ENCODE measurements at regions not wholly inside any gene's neighbourhood (a gene's known extent, or its start where the extent isn't known, plus 50 kb on each side); places are given as distances from the start of the nearest gene placed in this dataset.

DNA sequence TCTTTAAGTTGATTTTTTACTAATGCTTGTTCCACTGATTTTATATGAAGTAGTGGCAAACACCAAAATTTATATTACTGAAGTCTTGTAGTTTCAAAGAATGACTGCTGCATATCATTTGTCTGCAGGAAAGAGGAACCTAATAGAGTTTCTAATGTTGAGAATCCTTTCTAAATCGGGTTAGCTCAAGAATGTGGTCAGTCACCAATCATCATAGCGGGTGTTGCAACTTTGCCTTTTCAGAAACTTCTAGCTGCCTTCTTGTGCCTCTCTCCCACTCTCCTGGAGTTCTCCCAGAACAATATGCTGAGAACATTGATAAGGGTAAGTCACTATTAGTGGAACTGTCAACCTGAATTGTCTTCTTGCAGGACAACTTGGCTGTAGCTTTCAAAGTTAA is 524.8 kb upstream of the SORCS1 start:
- Mint-ChIP-seq H3K27ac (ENCODE audit: unreplicated experiment) (no peak overlapping the region), H3K27me3 (ENCODE audit: low read depth) (no peaks in the 10 kb centered on the region)

GRCh38 chr10:107687701-107688100 is 523.2 kb upstream of the SORCS1 start:
- H3K4me3 Mint-ChIP-seq = no peak overlapping the region
- TF ChIP-seq, protein P1, sequence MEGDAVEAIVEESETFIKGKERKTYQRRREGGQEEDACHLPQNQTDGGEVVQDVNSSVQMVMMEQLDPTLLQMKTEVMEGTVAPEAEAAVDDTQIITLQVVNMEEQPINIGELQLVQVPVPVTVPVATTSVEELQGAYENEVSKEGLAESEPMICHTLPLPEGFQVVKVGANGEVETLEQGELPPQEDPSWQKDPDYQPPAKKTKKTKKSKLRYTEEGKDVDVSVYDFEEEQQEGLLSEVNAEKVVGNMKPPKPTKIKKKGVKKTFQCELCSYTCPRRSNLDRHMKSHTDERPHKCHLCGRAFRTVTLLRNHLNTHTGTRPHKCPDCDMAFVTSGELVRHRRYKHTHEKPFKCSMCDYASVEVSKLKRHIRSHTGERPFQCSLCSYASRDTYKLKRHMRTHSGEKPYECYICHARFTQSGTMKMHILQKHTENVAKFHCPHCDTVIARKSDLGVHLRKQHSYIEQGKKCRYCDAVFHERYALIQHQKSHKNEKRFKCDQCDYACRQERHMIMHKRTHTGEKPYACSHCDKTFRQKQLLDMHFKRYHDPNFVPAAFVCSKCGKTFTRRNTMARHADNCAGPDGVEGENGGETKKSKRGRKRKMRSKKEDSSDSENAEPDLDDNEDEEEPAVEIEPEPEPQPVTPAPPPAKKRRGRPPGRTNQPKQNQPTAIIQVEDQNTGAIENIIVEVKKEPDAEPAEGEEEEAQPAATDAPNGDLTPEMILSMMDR (conservative IDR thresholded peaks at IDR 0.05) = no peak
- no peak for DNase-seq (ENCODE audit: low read depth, low spot score)
- no peaks in the 10 kb centered on the region for H3K4me1 Mint-ChIP-seq
- H3K27ac Mint-ChIP-seq (ENCODE audit: unreplicated experiment) = no peak overlapping the region
- H3K9me3 Mint-ChIP-seq = no peaks in the 10 kb centered on the region
- H3K27me3 Mint-ChIP-seq (ENCODE audit: low read depth) = no peaks in the 10 kb centered on the region
- H3K36me3 Mint-ChIP-seq (ENCODE audit: low read depth) = no peaks in the 10 kb centered on the region

More for the DNA sequence above, 524.8 kb upstream of the SORCS1 start:
- TF ChIP-seq, protein P1 (conservative IDR thresholded peaks at IDR 0.05) = no peak
- H3K9me3 Mint-ChIP-seq = no peaks in the 10 kb centered on the region
- H3K4me1 Mint-ChIP-seq = peaks cover 5% of the 10 kb centered on the region
- DNase-seq (ENCODE audit: low read depth, low spot score) = no peak
- H3K4me3 Mint-ChIP-seq = no peak overlapping the region
- no peaks in the 10 kb centered on the region for H3K36me3 Mint-ChIP-seq (ENCODE audit: low read depth)

- Mint-ChIP-seq H3K27me3 (ENCODE audit: low read depth) (no peaks in the 10 kb centered on the region), H3K9me3 (no peaks in the 10 kb centered on the region), H3K4me1 (no peaks in the 10 kb centered on the region), H3K27ac (ENCODE audit: unreplicated experiment) (no peak overlapping the region), H3K36me3 (ENCODE audit: low read depth) (no peaks in the 10 kb centered on the region), H3K4me3 (no peak overlapping the region)
- TF ChIP-seq, protein P1 (conservative IDR thresholded peaks at IDR 0.05) = no peak
- DNase-seq (ENCODE audit: low read depth, low spot score) = no peak
These were observed 521.6 kb upstream of the SORCS1 start for GRCh38 chr10:107686095-107686494.

DNA sequence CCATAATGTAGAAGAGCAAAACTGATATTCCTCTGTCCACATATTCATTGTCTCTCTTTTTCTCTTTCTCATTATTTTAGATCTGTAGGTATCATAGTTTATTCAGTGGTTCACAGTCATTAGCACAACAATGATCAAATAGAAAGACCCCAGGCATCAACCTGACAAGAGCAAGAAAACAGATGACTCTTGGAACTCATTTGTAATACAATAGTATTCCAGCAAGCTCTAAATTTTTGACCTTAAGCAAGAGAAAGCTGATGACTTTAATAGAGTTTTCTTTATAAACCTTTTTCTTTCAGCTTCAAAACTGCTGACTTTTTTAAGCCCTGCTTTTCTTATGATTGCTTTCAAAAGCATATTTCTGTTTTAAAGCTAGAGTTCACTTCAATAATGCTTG is 507.5 kb upstream of the SORCS1 start:
- peaks cover 18% of the 10 kb centered on the region for H3K4me1 Mint-ChIP-seq
- H3K36me3 Mint-ChIP-seq (ENCODE audit: low read depth) = no peaks in the 10 kb centered on the region
- TF ChIP-seq, protein P1 (conservative IDR thresholded peaks at IDR 0.05) = no peak
- H3K4me3 Mint-ChIP-seq = no peak overlapping the region
- H3K27ac Mint-ChIP-seq (ENCODE audit: unreplicated experiment) = no peak overlapping the region
- no peak for DNase-seq (ENCODE audit: low read depth, low spot score)
- no peaks in the 10 kb centered on the region for H3K27me3 Mint-ChIP-seq (ENCODE audit: low read depth)
- peaks cover 8% of the 10 kb centered on the region for H3K9me3 Mint-ChIP-seq

GRCh38 chr10:107666214-107666613 is 501.7 kb upstream of the SORCS1 start:
- H3K9me3 Mint-ChIP-seq = peaks cover 23% of the 10 kb centered on the region
- H3K4me3 Mint-ChIP-seq = no peak overlapping the region
- TF ChIP-seq, protein P1 (conservative IDR thresholded peaks at IDR 0.05) = no peak
- H3K4me1 Mint-ChIP-seq = no peaks in the 10 kb centered on the region
- H3K27me3 Mint-ChIP-seq (ENCODE audit: low read depth) = no peaks in the 10 kb centered on the region
- H3K27ac Mint-ChIP-seq (ENCODE audit: unreplicated experiment) = no peak overlapping the region
- no peak for DNase-seq (ENCODE audit: low read depth, low spot score)
- H3K36me3 Mint-ChIP-seq (ENCODE audit: low read depth) = peaks cover 3% of the 10 kb centered on the region

DNA sequence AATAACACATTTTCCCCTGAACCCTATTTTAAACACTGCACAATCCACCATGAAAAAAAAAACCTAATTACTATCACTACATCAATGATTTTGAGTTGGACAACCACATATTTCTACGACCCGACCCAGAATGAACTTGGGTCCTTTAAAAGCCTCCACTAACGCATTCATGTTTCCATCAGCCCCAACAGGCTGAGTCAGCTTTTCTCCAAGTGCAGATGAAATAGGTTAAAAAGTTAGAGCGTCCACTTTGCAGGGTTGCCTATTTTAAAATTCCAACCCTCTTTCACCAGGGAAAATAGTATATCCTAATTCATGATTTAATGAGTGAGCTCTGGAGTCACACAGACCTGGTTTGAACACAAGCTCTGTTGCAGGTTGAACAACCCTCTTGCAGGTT is 501.0 kb upstream of the SORCS1 start:
- Mint-ChIP-seq H3K27me3 (ENCODE audit: low read depth) (no peaks in the 10 kb centered on the region), H3K4me1 (no peaks in the 10 kb centered on the region), H3K4me3 (no peak overlapping the region), H3K27ac (ENCODE audit: unreplicated experiment) (no peak overlapping the region), H3K36me3 (ENCODE audit: low read depth) (peaks cover 3% of the 10 kb centered on the region), H3K9me3 (peaks cover 26% of the 10 kb centered on the region)
- TF ChIP-seq, protein P1 (conservative IDR thresholded peaks at IDR 0.05) = no peak
- no peak for DNase-seq (ENCODE audit: low read depth, low spot score)

Measured in neural crest cell (in vitro differentiated cells).